GM18507 (cell line): ENCODE measurements at regions not wholly inside any gene's neighbourhood (a gene's known extent, or its start where the extent isn't known, plus 50 kb on each side); places are given as distances from the start of the nearest gene placed in this dataset.

Experiments used
- DNase-seq: peaks from one replicate; pipeline ENCODE4 v3.0.0; 2011; ENCODE audit warnings: low read depth; ENCODE audit not compliant: insufficient read length; ENCODE audit errors: extremely low spot score
- FAIRE-seq: peaks from 2 replicates; lab custom pipeline; 2011; peaks lifted over from hg19 to GRCh38; lab: Jason Lieb, UNC

GRCh38 chr13:73388586-73388985 lies 329.8 kb downstream of the KLF5 start:
- DNase-seq = no peak

DNA sequence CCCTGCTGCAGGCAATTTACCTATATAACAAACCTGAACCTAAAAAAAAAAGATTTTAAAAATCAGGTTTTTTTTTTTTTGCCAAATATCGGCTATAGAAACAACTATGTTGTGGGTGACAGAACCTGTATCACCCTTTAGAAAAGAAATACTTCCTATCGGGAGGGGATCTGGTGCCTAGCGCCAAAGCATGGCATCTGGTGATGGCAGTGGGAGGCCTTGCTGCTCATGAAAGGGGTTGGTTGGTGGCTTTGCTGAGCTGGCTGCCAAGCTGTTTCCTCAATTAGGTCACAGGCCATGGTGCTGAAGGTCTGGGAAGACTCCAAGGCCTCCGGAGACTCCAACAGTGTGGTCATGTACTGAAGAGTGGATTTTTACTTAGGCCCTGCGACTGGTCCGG lies 328.5 kb downstream of the KLF5 start:
- no peak for FAIRE-seq
- DNase-seq = no peak

More at GRCh38 chr13:73388586-73388985, 329.8 kb downstream of the KLF5 start:
- FAIRE-seq = no peak

GRCh38 chr13:73385848-73386247 lies 327.0 kb downstream of the KLF5 start:
- DNase-seq (no peak), FAIRE-seq (no peak)

- FAIRE-seq (no peak), DNase-seq (no peak)
Observed at GRCh38 chr13:73372666-73373627, 314.1 kb downstream of the KLF5 start.

GRCh38 chr13:73370066-73370465 lies 311.3 kb downstream of the KLF5 start:
- no peak for FAIRE-seq
- DNase-seq = no peak

DNA sequence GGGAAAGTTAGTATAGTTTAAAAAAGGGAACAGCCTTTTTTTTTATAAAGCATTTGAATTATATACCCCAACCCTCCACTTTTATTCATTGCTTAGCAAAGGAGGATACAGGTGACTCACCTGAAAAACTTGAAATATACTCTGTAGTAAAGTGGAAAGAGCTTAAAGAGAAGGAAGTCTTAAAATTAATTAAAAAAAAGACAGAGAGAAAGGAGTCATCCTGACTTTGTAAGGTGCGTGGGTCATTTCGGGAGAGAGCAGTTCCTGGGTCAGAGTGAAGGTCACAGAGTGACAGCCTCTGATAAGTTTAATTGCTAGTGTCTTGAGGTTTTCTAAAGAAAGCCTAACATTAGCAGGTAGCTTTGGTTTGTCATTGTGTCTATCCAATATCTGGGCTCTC lies 310.3 kb downstream of the KLF5 start:
- FAIRE-seq (no peak), DNase-seq (no peak)

- no peak for FAIRE-seq
- DNase-seq = no peak
Observed at GRCh38 chr13:73368608-73369007, 309.8 kb downstream of the KLF5 start.

DNA sequence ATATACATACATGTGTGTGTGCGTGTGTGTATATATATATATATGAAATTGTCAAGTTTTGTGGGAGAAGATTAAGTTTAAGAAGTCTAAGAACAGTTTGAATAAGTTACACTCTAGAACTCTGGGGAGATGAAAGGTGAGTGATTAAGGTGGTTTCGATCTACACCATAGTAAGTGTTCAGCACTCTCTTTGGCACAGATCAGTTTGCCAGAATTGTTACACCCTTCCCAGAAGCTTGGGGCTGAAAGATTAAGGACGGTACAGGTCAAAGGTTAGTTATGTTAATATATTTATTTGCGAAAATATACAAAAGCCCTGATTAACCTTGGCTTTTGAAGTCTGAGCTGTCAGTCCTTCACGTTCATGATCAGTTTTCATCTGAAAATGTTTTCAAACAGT lies 309.1 kb downstream of the KLF5 start:
- DNase-seq = no peak
- no peak for FAIRE-seq

DNA sequence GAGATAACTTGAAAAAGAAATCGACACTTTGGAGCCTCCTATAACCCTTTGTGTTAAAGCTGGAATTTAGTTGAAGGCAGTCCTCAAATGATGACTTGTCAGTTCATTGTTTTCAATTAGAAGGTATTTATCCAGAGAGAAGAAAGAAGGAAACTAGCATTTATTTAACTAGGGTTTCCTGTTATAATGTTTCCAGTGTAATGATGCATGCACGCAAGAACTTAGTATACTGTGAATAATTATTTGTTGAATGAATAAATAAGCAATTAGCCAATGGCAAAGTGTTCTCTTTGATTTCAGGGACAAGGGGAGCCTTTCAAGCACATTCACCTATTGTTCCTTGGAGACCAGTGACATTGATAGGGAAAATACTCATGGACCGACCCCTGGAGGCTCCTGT lies 307.4 kb downstream of the KLF5 start:
- no peak for DNase-seq
- no peak for FAIRE-seq

- no peak for DNase-seq
- FAIRE-seq = no peak
Observed at GRCh38 chr13:73365681-73366080, 306.9 kb downstream of the KLF5 start.

DNA sequence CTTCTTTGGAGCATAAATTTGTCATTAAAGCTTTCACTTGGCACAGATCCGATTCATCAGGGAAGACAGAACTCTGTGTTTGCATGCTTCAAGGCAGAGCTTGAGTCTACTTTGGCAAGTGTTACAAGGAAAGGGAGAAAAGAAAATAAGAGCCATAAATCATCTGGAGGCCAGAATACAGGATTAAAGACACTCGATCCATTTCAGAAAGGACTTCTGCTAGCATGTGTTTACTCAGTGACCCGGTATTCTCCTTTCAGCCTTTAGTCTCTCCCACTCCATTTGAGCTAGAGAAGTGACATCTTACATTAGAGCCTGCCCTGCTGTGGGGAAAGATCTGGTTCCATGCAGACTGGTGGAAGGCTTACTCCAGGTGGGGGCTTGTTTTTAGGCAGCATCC lies 306.4 kb downstream of the KLF5 start:
- no peak for FAIRE-seq
- no peak for DNase-seq

GRCh38 chr13:73364736-73365135 lies 305.9 kb downstream of the KLF5 start:
- no peak for FAIRE-seq
- no peak for DNase-seq

DNA sequence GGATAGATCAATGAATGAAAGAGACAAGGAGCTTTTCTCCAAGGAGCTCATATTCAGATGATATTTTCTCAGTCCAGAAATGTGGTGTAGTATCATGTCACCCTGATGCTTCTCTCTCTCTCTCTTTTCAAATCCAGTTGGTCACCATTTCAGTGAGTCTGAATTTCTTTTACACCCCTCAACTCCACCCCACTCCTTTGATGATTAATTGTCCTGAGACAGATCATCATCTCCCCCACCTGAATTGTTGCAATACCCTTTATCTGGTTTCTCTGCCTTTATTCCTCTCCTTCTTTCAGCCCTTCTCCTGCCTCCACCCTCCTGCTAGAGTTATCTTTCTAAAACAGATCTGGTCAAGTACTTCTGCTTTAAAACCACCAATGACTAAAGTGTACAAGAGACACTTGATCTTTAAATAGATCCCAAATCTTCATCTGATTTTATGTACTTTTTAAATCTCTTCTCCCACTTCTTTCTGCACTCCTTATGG lies 299.8 kb downstream of the KLF5 start:
- no peak for DNase-seq
- no peak for FAIRE-seq

DNA sequence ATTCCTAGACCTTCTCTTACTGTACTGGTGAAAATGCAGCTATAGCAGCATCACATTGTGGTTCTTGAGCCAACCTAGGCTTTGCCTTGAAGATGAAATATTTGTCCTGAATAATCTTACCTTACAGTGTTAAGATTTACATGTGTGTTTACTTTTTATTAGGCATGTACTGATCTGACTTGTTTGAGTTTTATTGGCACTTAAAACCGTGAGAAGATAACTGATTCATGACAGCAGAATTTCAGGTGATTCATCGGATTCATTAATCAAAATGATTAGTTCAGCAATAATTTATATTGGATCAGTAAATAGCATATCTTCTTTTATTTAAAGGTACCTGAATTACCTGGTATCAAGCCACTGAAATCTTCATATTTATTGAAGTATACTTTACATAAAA lies 296.3 kb downstream of the KLF5 start:
- DNase-seq (no peak), FAIRE-seq (no peak)

DNA sequence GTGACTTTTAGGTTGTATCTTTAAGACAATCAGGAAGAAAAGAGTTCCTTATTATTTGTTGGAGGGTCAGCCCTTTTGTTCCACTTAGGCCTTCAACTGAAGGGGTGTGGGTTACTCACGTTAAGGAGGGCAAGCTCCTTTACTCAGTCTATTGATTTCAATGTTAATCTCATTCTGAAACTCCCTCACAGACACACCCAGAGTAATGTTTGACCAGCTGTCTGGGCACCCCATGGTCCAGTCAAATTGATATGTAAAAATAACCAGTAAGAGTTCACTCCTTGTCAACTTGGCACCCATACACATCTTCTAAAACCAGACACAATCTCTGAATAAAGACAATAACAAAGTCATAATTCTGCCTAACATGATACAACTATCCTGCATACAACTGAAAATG lies 292.9 kb downstream of the KLF5 start:
- DNase-seq (no peak), FAIRE-seq (no peak)

DNA sequence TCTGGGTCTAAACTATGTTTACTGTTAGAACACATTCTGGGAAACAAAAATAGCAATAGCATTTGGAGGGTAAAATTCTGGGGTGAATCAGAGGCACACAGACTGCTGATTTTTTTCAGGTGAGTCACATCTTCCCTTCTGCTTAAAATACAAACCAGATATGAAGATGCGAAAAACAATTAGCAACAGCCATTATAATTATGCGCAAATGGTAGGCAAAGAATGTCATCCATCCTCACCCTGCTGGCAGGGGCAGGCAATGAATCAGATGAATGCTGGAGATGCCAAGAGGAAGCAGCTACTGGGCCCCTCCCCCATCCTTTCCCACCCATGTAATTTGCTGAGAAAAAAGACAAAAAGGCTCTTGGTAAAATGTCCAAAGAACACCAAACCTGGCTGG lies 282.9 kb downstream of the KLF5 start:
- DNase-seq (no peak), FAIRE-seq (no peak)

- FAIRE-seq (no peak), DNase-seq (no peak)
Observed at GRCh38 chr13:73340069-73340468, 281.3 kb downstream of the KLF5 start.

DNA sequence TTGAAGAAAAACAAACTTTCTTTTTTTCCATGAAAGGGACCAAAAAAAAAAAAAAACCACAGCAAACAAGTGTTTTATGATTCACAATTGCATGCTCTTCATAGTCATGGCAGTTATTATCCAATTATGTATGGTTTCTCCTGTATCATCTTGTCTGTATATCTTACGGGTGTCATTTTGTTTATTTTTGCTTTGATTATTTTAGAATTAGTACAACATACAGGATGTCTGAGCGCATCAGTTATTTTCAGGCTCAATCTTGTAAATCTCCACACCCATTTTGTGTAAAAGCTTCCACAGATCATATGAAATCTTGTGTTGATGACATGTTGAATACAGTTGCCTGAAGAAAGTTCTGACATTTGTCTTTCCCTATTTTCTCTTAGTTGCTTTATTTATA lies 280.3 kb downstream of the KLF5 start:
- DNase-seq (no peak), FAIRE-seq (no peak)

DNA sequence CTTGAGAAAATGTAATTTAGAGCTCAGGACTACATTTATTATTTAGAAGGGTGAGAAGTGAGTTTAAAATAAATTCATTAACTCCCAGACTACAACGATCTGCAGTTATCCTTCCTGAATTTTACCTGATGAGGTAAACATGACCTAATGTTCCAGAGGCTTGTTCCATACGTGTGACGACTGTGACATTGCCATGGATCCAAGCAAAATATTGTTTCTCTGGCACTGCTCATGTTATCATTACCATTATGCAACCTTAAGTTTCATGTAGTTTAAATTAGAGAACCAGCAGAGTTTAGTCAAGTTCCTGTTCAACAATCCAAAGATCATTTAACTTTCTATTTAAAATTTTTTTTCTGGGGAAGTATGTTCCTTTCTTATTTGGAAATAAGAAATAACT lies 279.6 kb downstream of the KLF5 start:
- no peak for FAIRE-seq
- no peak for DNase-seq

- FAIRE-seq (no peak), DNase-seq (no peak)
Observed at GRCh38 chr13:73337532-73337931, 278.7 kb downstream of the KLF5 start.

DNA sequence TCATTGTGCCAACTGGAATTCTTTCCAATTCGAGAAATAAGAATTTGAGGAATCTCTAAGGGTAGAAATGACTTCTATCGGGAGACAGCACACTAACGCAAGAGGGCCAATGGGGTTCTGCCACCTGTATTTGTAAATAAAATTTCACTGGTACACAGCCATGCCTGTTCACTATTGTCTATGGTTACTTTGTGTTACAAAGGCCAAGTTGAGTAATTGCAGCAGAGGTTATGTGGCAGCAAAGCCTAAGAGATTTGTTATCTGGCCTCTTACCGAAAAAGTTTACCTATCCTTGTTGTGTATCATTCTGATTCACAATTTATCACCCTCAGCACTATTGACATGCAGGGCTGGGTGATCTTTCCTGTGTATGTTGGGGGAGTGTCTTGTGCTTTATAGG lies 278.0 kb downstream of the KLF5 start:
- no peak for FAIRE-seq

More for the DNA sequence above, 278.0 kb downstream of the KLF5 start:
- no peak for DNase-seq
